ENCODE measurements at regions not wholly inside any gene's neighbourhood (a gene's known extent, or its start where the extent isn't known, plus 50 kb on each side); places are given as distances from the start of the nearest gene placed in this dataset.

DNA sequence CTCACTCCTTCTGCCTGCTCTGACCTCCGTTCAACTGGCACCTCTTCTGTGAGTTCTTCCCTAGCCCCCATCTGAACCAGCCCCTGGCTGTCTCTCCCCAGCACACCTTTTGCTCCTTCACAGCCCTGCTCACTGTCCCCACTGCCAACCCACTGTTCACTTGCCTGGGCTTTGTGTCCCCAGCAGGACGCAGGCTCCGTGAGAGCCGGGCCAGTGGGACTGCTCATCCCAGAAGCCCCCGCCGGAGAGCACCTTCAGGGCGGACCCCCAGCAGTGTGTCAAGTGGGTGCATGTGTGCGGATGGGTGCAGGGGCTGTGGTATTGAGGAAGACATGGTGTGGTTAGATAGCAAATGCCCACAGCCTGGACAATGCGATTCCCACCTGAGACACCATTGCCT is 148.4 kb upstream of the RNF32 start:
- 90% methylated on average over 9 of the region's 9 CpGs for WGBS
- TF ChIP-seq SP1 (IDR thresholded peaks at IDR 0.05) (no peak), RXRA (IDR thresholded peaks at IDR 0.05) (no peak), EGR1 (IDR thresholded peaks at IDR 0.05; ENCODE audit: low read depth in 2 of 2) (no peak), ATF3 (IDR thresholded peaks at IDR 0.05) (no peak), MAX (IDR thresholded peaks at IDR 0.05) (no peak), NR2F2 (IDR thresholded peaks at IDR 0.05) (no peak), HNF4A (conservative IDR thresholded peaks at IDR 0.05) (no peak), FOXA1 (IDR thresholded peaks at IDR 0.05) (no peak), JUND (IDR thresholded peaks at IDR 0.05) (no peak), TAF1 (conservative IDR thresholded peaks at IDR 0.05) (no peak), RAD21 (IDR thresholded peaks at IDR 0.05) (no peak)
- TF ChIP-seq, protein P1, sequence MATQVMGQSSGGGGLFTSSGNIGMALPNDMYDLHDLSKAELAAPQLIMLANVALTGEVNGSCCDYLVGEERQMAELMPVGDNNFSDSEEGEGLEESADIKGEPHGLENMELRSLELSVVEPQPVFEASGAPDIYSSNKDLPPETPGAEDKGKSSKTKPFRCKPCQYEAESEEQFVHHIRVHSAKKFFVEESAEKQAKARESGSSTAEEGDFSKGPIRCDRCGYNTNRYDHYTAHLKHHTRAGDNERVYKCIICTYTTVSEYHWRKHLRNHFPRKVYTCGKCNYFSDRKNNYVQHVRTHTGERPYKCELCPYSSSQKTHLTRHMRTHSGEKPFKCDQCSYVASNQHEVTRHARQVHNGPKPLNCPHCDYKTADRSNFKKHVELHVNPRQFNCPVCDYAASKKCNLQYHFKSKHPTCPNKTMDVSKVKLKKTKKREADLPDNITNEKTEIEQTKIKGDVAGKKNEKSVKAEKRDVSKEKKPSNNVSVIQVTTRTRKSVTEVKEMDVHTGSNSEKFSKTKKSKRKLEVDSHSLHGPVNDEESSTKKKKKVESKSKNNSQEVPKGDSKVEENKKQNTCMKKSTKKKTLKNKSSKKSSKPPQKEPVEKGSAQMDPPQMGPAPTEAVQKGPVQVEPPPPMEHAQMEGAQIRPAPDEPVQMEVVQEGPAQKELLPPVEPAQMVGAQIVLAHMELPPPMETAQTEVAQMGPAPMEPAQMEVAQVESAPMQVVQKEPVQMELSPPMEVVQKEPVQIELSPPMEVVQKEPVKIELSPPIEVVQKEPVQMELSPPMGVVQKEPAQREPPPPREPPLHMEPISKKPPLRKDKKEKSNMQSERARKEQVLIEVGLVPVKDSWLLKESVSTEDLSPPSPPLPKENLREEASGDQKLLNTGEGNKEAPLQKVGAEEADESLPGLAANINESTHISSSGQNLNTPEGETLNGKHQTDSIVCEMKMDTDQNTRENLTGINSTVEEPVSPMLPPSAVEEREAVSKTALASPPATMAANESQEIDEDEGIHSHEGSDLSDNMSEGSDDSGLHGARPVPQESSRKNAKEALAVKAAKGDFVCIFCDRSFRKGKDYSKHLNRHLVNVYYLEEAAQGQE (IDR thresholded peaks at IDR 0.05): no peak

GRCh38 chr7:156491435-156491834 is 149.1 kb upstream of the RNF32 start:
- no peaks in the 10 kb centered on the region for H3K9me3 ChIP-seq (ENCODE audit: control insufficient read depth in 4 of 4, low read length in 3 of 4)
- no peak overlapping the region for H3K4me3 ChIP-seq (ENCODE audit: low read depth in 1 of 3, low read length in 3 of 3)
- no peak for TF ChIP-seq FOXA2 (IDR thresholded peaks at IDR 0.05)
- TF ChIP-seq ATF3 (IDR thresholded peaks at IDR 0.05): no peak
- TF ChIP-seq, protein P2, sequence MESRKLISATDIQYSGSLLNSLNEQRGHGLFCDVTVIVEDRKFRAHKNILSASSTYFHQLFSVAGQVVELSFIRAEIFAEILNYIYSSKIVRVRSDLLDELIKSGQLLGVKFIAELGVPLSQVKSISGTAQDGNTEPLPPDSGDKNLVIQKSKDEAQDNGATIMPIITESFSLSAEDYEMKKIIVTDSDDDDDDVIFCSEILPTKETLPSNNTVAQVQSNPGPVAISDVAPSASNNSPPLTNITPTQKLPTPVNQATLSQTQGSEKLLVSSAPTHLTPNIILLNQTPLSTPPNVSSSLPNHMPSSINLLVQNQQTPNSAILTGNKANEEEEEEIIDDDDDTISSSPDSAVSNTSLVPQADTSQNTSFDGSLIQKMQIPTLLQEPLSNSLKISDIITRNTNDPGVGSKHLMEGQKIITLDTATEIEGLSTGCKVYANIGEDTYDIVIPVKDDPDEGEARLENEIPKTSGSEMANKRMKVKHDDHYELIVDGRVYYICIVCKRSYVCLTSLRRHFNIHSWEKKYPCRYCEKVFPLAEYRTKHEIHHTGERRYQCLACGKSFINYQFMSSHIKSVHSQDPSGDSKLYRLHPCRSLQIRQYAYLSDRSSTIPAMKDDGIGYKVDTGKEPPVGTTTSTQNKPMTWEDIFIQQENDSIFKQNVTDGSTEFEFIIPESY (IDR thresholded peaks at IDR 0.05): no peak
- TF ChIP-seq, protein P1 (IDR thresholded peaks at IDR 0.05): no peak
- no peak for TF ChIP-seq HNF4G (IDR thresholded peaks at IDR 0.05)
- no peak for TF ChIP-seq YY1 (IDR thresholded peaks at IDR 0.05)
- no peak for TF ChIP-seq NR2F2 (IDR thresholded peaks at IDR 0.05)
- no peak for TF ChIP-seq FOXA1 (IDR thresholded peaks at IDR 0.05)
- no peak for TF ChIP-seq SP1 (IDR thresholded peaks at IDR 0.05)
- no peak for TF ChIP-seq MAX (IDR thresholded peaks at IDR 0.05)
- no peak for TF ChIP-seq RXRA (IDR thresholded peaks at IDR 0.05)
- H3K4me1 ChIP-seq (ENCODE audit: control insufficient read depth in 4 of 4, insufficient read depth in 4 of 4, low read length in 3 of 4): peaks cover 0 to 8% (median 3%) of the 10 kb centered on the region in 4 donors
- no peaks in the 10 kb centered on the region for H3K27me3 ChIP-seq (ENCODE audit: control insufficient read depth in 4 of 4, insufficient read depth in 4 of 4, low read length in 3 of 4)
- no peaks in the 10 kb centered on the region for H3K36me3 ChIP-seq (ENCODE audit: control insufficient read depth in 4 of 4, insufficient read depth in 3 of 4, low read depth in 1 of 4, low read length in 3 of 4)
- WGBS: 69% methylated on average over 5 of the region's 5 CpGs
- no peak overlapping the region for H3K27ac ChIP-seq (ENCODE audit: low read depth in 1 of 2, low read length in 2 of 2)
- DNase-seq (ENCODE audit: low spot score): no peak
- H3K9ac ChIP-seq (ENCODE audit: low read depth in 1 of 2, low read length in 2 of 2): no peak overlapping the region

More for the DNA sequence above, 148.4 kb upstream of the RNF32 start:
- H3K27ac ChIP-seq (ENCODE audit: low read depth in 1 of 2, low read length in 2 of 2): no peak overlapping the region
- no peaks in the 10 kb centered on the region for H3K9me3 ChIP-seq (ENCODE audit: control insufficient read depth in 4 of 4, low read length in 3 of 4)
- no peak overlapping the region for H3K9ac ChIP-seq (ENCODE audit: low read depth in 1 of 2, low read length in 2 of 2)
- H3K4me1 ChIP-seq (ENCODE audit: control insufficient read depth in 4 of 4, insufficient read depth in 4 of 4, low read length in 3 of 4): peaks cover 0 to 9% (median 4%) of the 10 kb centered on the region in 4 donors
- H3K27me3 ChIP-seq (ENCODE audit: control insufficient read depth in 4 of 4, insufficient read depth in 4 of 4, low read length in 3 of 4): no peaks in the 10 kb centered on the region
- H3K4me3 ChIP-seq (ENCODE audit: low read depth in 1 of 3, low read length in 3 of 3): no peak overlapping the region
- H3K36me3 ChIP-seq (ENCODE audit: control insufficient read depth in 4 of 4, insufficient read depth in 3 of 4, low read depth in 1 of 4, low read length in 3 of 4): no peaks in the 10 kb centered on the region
- DNase-seq (ENCODE audit: low spot score): no peak
